Esophagus muscularis mucosa (tissue), 4 donors: ENCODE measurements at regions not wholly inside any gene's neighbourhood (a gene's known extent, or its start where the extent isn't known, plus 50 kb on each side); places are given as distances from the start of the nearest gene placed in this dataset.
"Not testable (repeated sequence)": the region's sequence is repeated elsewhere in the genome, so short reads cannot be mapped to it uniquely, and the experiment has no call there.

ENCODE experiments used
- DNase-seq: peaks from one replicate; pipeline ENCODE4 v3.0.0-alpha.2; 2017; ENCODE audit errors: extremely low spot score
- H3K27ac ChIP-seq, 4 donors: fragments of 200-600 bp; sonication (generic); replicated peaks in 1 of 4; 1 replicate in 3 of 4; 2 replicates in 1 of 4; pipeline ENCODE4 v1.5.1; 2016 to 2019; ENCODE audit warnings: mild to moderate bottlenecking in 1 of 4
- H3K27me3 ChIP-seq, 4 donors: fragments of 200-600 bp; sonication (generic); one replicate each; pipeline versions ENCODE4 v1.5.1 to v1.6.0; 2016 to 2019
- H3K36me3 ChIP-seq, 4 donors: fragments of 200-600 bp; sonication (generic); one replicate each; pipeline ENCODE4 v1.5.1; 2016 to 2019
- H3K4me1 ChIP-seq, 4 donors: fragments of 200-600 bp; sonication (generic); one replicate each; pipeline ENCODE4 v1.5.1; 2016 to 2019
- H3K4me3 ChIP-seq, 4 donors: fragments of 200-600 bp; sonication (generic); 1 replicate in 2 of 4; 2 replicates in 2 of 4; pipeline ENCODE4 v1.5.1; 2016 to 2019; ENCODE audit warnings: mild to moderate bottlenecking in 4 of 4, moderate library complexity in 1 of 4
- H3K9me3 ChIP-seq, 4 donors: fragments of 200-600 bp; sonication (generic); 1 replicate in 3 of 4; 2 replicates in 1 of 4; pipeline ENCODE4 v1.5.1; 2016 to 2019
- CTCF ChIP-seq, 3 experiments: fragments of 200-600 bp in 2 of 3; fragments of 450-650 bp in 1 of 3; sonication (generic) in 2 of 3; IDR thresholded peaks; one replicate each; pipeline ENCODE4 v1.5.1; 2017 to 2019; ENCODE audit warnings: antibody characterized with exemption in 3 of 3, mild to moderate bottlenecking in 2 of 3, moderate library complexity in 1 of 3
- EP300 ChIP-seq: sonication (generic); formaldehyde crosslinking; IDR thresholded peaks from one replicate; pipeline ENCODE4 v1.6.1; 2017; ENCODE audit warnings: antibody characterized with exemption
- POLR2A ChIP-seq: fragments of 450-650 bp; IDR thresholded peaks from one replicate; pipeline ENCODE4 v1.6.1; 2017; ENCODE audit warnings: antibody characterized with exemption, moderate library complexity, mild to moderate bottlenecking, low read depth
- POLR2AphosphoS5 ChIP-seq, 2 donors: sonication (generic); formaldehyde crosslinking; IDR thresholded peaks; one replicate each; pipeline ENCODE4 v1.6.1; 2017; ENCODE audit warnings: antibody characterized with exemption in 2 of 2
- WGBS: methylation state at CpG from one replicate; pipeline ENCODE4 v1.1.5; 2018; 5-methylcytosine and 5-hydroxymethylcytosine counted together
- intact Hi-C: fragments of 100-400 bp; cut with DNase I; formaldehyde crosslinking; loops from one replicate; pipeline ENCODE4 v1.15.1; 2023

- H3K9me3 ChIP-seq: peaks cover 0 to 12% (median 0%) of the 10 kb centered on the region in 4 donors
- H3K27me3 ChIP-seq: no peaks in the 10 kb centered on the region
- no peak overlapping the region for H3K27ac ChIP-seq
- no peaks in the 10 kb centered on the region for H3K4me1 ChIP-seq
- TF ChIP-seq POLR2A (no peak), CTCF (IDR thresholded peaks at IDR 0.05) (no peak), EP300 (no peak), POLR2AphosphoS5 (IDR thresholded peaks at IDR 0.05) (no peak)
- 44% methylated on average over 3 of the region's 3 CpGs for WGBS
- H3K36me3 ChIP-seq: no peaks in the 10 kb centered on the region
- intact Hi-C loops: no loop called here
- no peak for DNase-seq
- H3K4me3 ChIP-seq: no peak overlapping the region
These were observed 632.0 kb downstream of the HTR1B start for GRCh38 chr6:76831299-76831698.

DNA sequence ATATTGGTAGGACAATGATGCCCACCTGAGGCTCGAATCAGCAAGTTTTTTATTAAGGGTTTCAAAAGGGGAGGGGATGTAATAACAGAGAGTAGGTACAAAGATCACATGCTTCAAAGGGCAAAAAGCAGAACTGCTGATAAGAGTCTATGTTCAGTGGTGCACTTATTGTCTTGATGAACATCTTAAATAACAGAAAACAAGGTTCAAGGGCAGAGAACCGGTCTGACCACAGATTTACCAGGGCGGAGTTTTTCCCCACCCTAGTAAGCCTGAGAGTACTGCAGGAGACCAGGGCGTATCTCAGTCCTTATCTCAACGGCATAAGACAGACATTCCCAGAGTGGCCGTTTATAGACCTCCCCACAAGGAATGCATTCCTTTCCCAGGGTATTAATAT lies 639.7 kb downstream of the HTR1B start:
- intact Hi-C loops, H3K27ac ChIP-seq, DNase-seq, H3K36me3 ChIP-seq, H3K4me1 ChIP-seq, H3K4me3 ChIP-seq, H3K27me3 ChIP-seq: not testable (repeated sequence)
- H3K9me3 ChIP-seq: peaks cover 0 to 18% (median 13%) of the 10 kb centered on the region in 4 donors
- WGBS: 84% methylated on average over 6 of the region's 6 CpGs

- peaks cover 0 to 11% (median 9%) of the 10 kb centered on the region in 4 donors for H3K9me3 ChIP-seq
- intact Hi-C loops: no loop called here
- no peaks in the 10 kb centered on the region for H3K4me1 ChIP-seq
- 100% methylated on average over 1 of the region's 4 CpGs for WGBS
- no peaks in the 10 kb centered on the region for H3K36me3 ChIP-seq
- H3K27ac ChIP-seq: no peak overlapping the region
- H3K4me3 ChIP-seq: no peak overlapping the region
- TF ChIP-seq POLR2AphosphoS5 (IDR thresholded peaks at IDR 0.05) (no peak), CTCF (IDR thresholded peaks at IDR 0.05) (no peak), EP300 (no peak), POLR2A (no peak)
- H3K27me3 ChIP-seq: no peaks in the 10 kb centered on the region
- DNase-seq: no peak
These were observed 644.8 kb downstream of the HTR1B start for GRCh38 chr6:76818451-76818850.

- no peak overlapping the region for H3K4me3 ChIP-seq
- intact Hi-C loops: no loop called here
- peaks cover 0 to 7% (median 3%) of the 10 kb centered on the region in 4 donors for H3K9me3 ChIP-seq
- no peaks in the 10 kb centered on the region for H3K27me3 ChIP-seq
- no peaks in the 10 kb centered on the region for H3K4me1 ChIP-seq
- TF ChIP-seq POLR2AphosphoS5 (IDR thresholded peaks at IDR 0.05) (no peak), EP300 (no peak), CTCF (IDR thresholded peaks at IDR 0.05) (no peak), POLR2A (no peak)
- H3K27ac ChIP-seq: no peak overlapping the region
- H3K36me3 ChIP-seq: no peaks in the 10 kb centered on the region
- DNase-seq: no peak
- no CpG with 5 or more reads among the region's 5 CpGs for WGBS
These were observed 645.9 kb downstream of the HTR1B start for GRCh38 chr6:76817429-76817828.

- intact Hi-C loops: no loop called here
- TF ChIP-seq EP300: no peak
- TF ChIP-seq CTCF (IDR thresholded peaks at IDR 0.05): no peak
- no peak for TF ChIP-seq POLR2A
- no peak for TF ChIP-seq POLR2AphosphoS5 (IDR thresholded peaks at IDR 0.05)
- Histone ChIP-seq H3K9me3 (no peaks in the 10 kb centered on the region), H3K27ac (no peak overlapping the region), H3K36me3 (no peaks in the 10 kb centered on the region), H3K4me1 (no peaks in the 10 kb centered on the region), H3K27me3 (no peaks in the 10 kb centered on the region), H3K4me3 (no peak overlapping the region)
- WGBS: 41% methylated on average over 7 of the region's 7 CpGs
- no peak for DNase-seq
These were observed 648.5 kb downstream of the HTR1B start for GRCh38 chr6:76814496-76815458.
